ENCODE measurements at regions not wholly inside any gene's neighbourhood (a gene's known extent, or its start where the extent isn't known, plus 50 kb on each side); places are given as distances from the start of the nearest gene placed in this dataset.

GRCh38 chr22:27154717-27155116 is 497.3 kb downstream of the MIAT start:
- no peak for TF ChIP-seq POLR2AphosphoS5 (IDR thresholded peaks at IDR 0.05; ENCODE audit: low read depth, low read length)
- TF ChIP-seq, protein P1, sequence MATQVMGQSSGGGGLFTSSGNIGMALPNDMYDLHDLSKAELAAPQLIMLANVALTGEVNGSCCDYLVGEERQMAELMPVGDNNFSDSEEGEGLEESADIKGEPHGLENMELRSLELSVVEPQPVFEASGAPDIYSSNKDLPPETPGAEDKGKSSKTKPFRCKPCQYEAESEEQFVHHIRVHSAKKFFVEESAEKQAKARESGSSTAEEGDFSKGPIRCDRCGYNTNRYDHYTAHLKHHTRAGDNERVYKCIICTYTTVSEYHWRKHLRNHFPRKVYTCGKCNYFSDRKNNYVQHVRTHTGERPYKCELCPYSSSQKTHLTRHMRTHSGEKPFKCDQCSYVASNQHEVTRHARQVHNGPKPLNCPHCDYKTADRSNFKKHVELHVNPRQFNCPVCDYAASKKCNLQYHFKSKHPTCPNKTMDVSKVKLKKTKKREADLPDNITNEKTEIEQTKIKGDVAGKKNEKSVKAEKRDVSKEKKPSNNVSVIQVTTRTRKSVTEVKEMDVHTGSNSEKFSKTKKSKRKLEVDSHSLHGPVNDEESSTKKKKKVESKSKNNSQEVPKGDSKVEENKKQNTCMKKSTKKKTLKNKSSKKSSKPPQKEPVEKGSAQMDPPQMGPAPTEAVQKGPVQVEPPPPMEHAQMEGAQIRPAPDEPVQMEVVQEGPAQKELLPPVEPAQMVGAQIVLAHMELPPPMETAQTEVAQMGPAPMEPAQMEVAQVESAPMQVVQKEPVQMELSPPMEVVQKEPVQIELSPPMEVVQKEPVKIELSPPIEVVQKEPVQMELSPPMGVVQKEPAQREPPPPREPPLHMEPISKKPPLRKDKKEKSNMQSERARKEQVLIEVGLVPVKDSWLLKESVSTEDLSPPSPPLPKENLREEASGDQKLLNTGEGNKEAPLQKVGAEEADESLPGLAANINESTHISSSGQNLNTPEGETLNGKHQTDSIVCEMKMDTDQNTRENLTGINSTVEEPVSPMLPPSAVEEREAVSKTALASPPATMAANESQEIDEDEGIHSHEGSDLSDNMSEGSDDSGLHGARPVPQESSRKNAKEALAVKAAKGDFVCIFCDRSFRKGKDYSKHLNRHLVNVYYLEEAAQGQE (IDR thresholded peaks at IDR 0.05; ENCODE audit: insufficient read depth in 1 of 2, low read depth in 2 of 2, low read length in 2 of 2): no peak

Data from PFSK-1 (cell line).